ENCODE measurements at regions not wholly inside any gene's neighbourhood (a gene's known extent, or its start where the extent isn't known, plus 50 kb on each side); places are given as distances from the start of the nearest gene placed in this dataset.

GRCh38 chr14:84262932-84263331 lies 1267.0 kb upstream of the FLRT2 start:
- TF ChIP-seq ZNF462 (CRISPR knock-in tag; IDR thresholded peaks at IDR 0.05) (no peak), ZNF114 (CRISPR knock-in tag; IDR thresholded peaks at IDR 0.05) (no peak), CTCF (conservative IDR thresholded peaks at IDR 0.05; ENCODE audit: low read depth in 2 of 2) (no peak), REST (IDR thresholded peaks at IDR 0.05; ENCODE audit: unreplicated experiment) (no peak)
- Histone ChIP-seq H3K36me3 (ENCODE audit: insufficient read depth) (no peaks in the 10 kb centered on the region), H4K20me1 (replicated peaks; ENCODE audit: insufficient read depth) (no peaks in the 10 kb centered on the region), H3F3A (replicated peaks; ENCODE audit: low read depth) (no peaks in the 10 kb centered on the region), H3K4me1 (ENCODE audit: insufficient read depth) (no peaks in the 10 kb centered on the region), H2AFZ (no peak overlapping the region), H3K4me2 (no peak overlapping the region), H3K9me2 (ENCODE audit: insufficient read depth) (no peaks in the 10 kb centered on the region; the same call in 1 of the 2 replicates), H3K27ac (ENCODE audit: low read depth) (no peak overlapping the region), H3K27me3 (ENCODE audit: insufficient read depth) (no peaks in the 10 kb centered on the region), H3K79me2 (replicated peaks; ENCODE audit: insufficient read depth) (no peaks in the 10 kb centered on the region), H3K4me3 (no peak overlapping the region)
- Mint-ChIP-seq H3K27me3 (ENCODE audit: insufficient read depth, low read depth, poor library complexity) (no peaks in the 10 kb centered on the region), H3K27ac (no peak overlapping the region), H3K4me3 (no peak overlapping the region), H3K36me3 (ENCODE audit: low read depth) (no peaks in the 10 kb centered on the region), H3K4me1 (no peaks in the 10 kb centered on the region), H3K9me3 (peaks cover 3% of the 10 kb centered on the region; the same call in 1 of the 3 replicates)
- DNase-seq (ENCODE audit: low spot score) (no peak), ATAC-seq (no peak)

All from GM23338 (cell line).